HepG2 (cell line): ENCODE measurements at regions not wholly inside any gene's neighbourhood (a gene's known extent, or its start where the extent isn't known, plus 50 kb on each side); places are given as distances from the start of the nearest gene placed in this dataset.

Experiments used
- ATAC-seq: fragments of 200-7000 bp; cut with Tn5 transposase; 3 replicates; pipeline ENCODE4 v1.9.1; 2020; ENCODE audit warnings: mild to moderate bottlenecking, moderate library complexity
- BruUV-seq: library from RNA; stranded (reverse); fragments of 400-500 nt; replicated peaks from 2 replicates; lab custom pipeline; 2021; lab: Mats Ljungman, UMichigan
- CTCF ChIA-PET: fragments of 300-600 bp; formaldehyde crosslinking; extraction: SDS; loops from one replicate; lab custom pipeline; 2021; ENCODE audit warnings: low total read pairs, inconsistent platforms, low intra/inter-chr PET ratio; lab: Yijun Ruan, JAX
- POLR2A ChIA-PET: fragments of 350-600 bp; sonication (Branson Sonifier 250); formaldehyde crosslinking; loops from one replicate; lab custom pipeline; 2020; ENCODE audit warnings: antibody characterized with exemption, inconsistent platforms; lab: Yijun Ruan, JAX
- DNase-seq: peaks from one replicate; pipeline ENCODE4 v3.0.0-alpha.2; 2015; ENCODE audit warnings: low spot score
- FAIRE-seq: peaks from 3 replicates; lab custom pipeline; 2011; peaks lifted over from hg19 to GRCh38; lab: Jason Lieb, UNC
- H2AFZ ChIP-seq: one replicate; pipeline ENCODE4 v1.6.1; 2011; ENCODE audit warnings: low read length, inconsistent platforms
- H3K27ac ChIP-seq: fragments of 300-600 bp; 3 replicates; pipeline ENCODE4 v1.8.0; 2011; ENCODE audit warnings: mixed run types, mild to moderate bottlenecking, mixed read lengths, low read length, inconsistent platforms; ENCODE audit not compliant: insufficient read depth; ENCODE audit errors: extremely low read length
- H3K27me3 ChIP-seq, 2 experiments: fragments of 200-600 bp in 1 of 2; 2 replicates in 1 of 2; 3 replicates in 1 of 2; pipeline versions ENCODE4 v1.6.0 to v1.8.0; 2011; ENCODE audit warnings: low read length in 2 of 2, mild to moderate bottlenecking in 2 of 2, moderate library complexity in 2 of 2, inconsistent platforms in 1 of 2; ENCODE audit not compliant: insufficient read depth in 2 of 2, control insufficient read depth in 1 of 2
- H3K36me3 ChIP-seq, 2 experiments: fragments of 200-600 bp in 1 of 2; replicated peaks in 1 of 2; 2 replicates in 1 of 2; 3 replicates in 1 of 2; pipeline versions ENCODE4 v1.5.1 to v1.8.0; 2011; ENCODE audit warnings: low read length in 2 of 2, inconsistent platforms in 1 of 2; ENCODE audit not compliant: insufficient read depth in 2 of 2, control insufficient read depth in 1 of 2
- H3K4me1 ChIP-seq: 2 replicates; pipeline ENCODE4 v1.5.1; 2012; ENCODE audit warnings: low read length, inconsistent platforms; ENCODE audit not compliant: insufficient read depth
- H3K4me2 ChIP-seq: 2 replicates; pipeline ENCODE4 v1.6.0; 2011; ENCODE audit warnings: low read depth, low read length, inconsistent platforms
- H3K4me3 ChIP-seq, 3 experiments: fragments of 200-600 bp in 1 of 3; sonication (generic), shearing (Covaris generic) in 1 of 3; replicated peaks in 1 of 3; 2 replicates each; pipeline ENCODE4 v1.5.1; 2011 to 2016; ENCODE audit warnings: low read length in 3 of 3, inconsistent platforms in 2 of 3, low read depth in 2 of 3, mild to moderate bottlenecking in 2 of 3, control low read depth in 1 of 3, mixed read lengths in 1 of 3; ENCODE audit not compliant: insufficient read depth in 1 of 3
- H3K79me2 ChIP-seq: one replicate; pipeline ENCODE4 v1.6.1; 2011; ENCODE audit warnings: low read length, inconsistent platforms; ENCODE audit not compliant: insufficient read depth
- H3K9ac ChIP-seq: 2 replicates; pipeline ENCODE4 v1.6.0; 2011; ENCODE audit warnings: mild to moderate bottlenecking, low read depth, low read length, inconsistent platforms; ENCODE audit not compliant: insufficient read depth
- H3K9me3 ChIP-seq: 2 replicates; pipeline ENCODE4 v1.5.1; 2012; ENCODE audit warnings: mild to moderate bottlenecking, low read length
- H4K20me1 ChIP-seq: 2 replicates; pipeline ENCODE4 v1.6.0; 2011; ENCODE audit warnings: inconsistent platforms, mild to moderate bottlenecking, low read length, moderate library complexity; ENCODE audit not compliant: insufficient read depth
- DNMT3B ChIP-seq: conservative IDR thresholded peaks from 2 replicates; pipeline ENCODE4 v1.6.1; 2016; ENCODE audit warnings: missing biosample characterization, control low read depth
- MBD4 ChIP-seq: IDR thresholded peaks from 2 replicates; pipeline ENCODE4 v1.6.1; 2012; ENCODE audit warnings: low read length, inconsistent platforms, borderline replicate concordance
- NR3C1 ChIP-seq: sonication (generic); formaldehyde crosslinking; IDR thresholded peaks from 2 replicates; pipeline ENCODE4 v1.4.0; 2020; ENCODE audit warnings: missing genetic modification reagents
- ZC3H13 ChIP-seq: sonication (generic); formaldehyde crosslinking; IDR thresholded peaks from 2 replicates; pipeline ENCODE4 v1.8.1; 2023; ENCODE audit warnings: mild to moderate bottlenecking, missing genetic modification reagents, moderate library complexity
- ZNF816 ChIP-seq: sonication (generic); formaldehyde crosslinking; IDR thresholded peaks from 2 replicates; pipeline ENCODE4 v1.8.0; 2022; ENCODE audit warnings: missing genetic modification reagents, mild to moderate bottlenecking, borderline replicate concordance
- WGBS: methylation state at CpG from one replicate; pipeline ENCODE4 v1.1.6; 2017; ENCODE audit warnings: low lambda C conversion rate; 5-methylcytosine and 5-hydroxymethylcytosine counted together
- in situ Hi-C: cut with HindIII; loops from 2 replicates; pipeline ENCODE4 v1.10.0; 2017; ENCODE audit warnings: low pct_unique_long_range_greater_than_20kb; ENCODE audit not compliant: extremely low pct_ligation_motif_present
- intact Hi-C: fragments of 100-400 bp; cut with micrococcal nuclease; formaldehyde crosslinking; loops from one replicate; pipeline ENCODE4 v1.10.0; 2022; ENCODE audit not compliant: unreplicated experiment
- TF ChIP-seq, protein P1 (sequence below): sonication (generic); formaldehyde crosslinking; IDR thresholded peaks from 2 replicates; pipeline ENCODE4 v1.5.1; 2020; ENCODE audit warnings: mild to moderate bottlenecking, missing genetic modification reagents
- TF ChIP-seq, protein P2 (sequence below): sonication (generic); formaldehyde crosslinking; IDR thresholded peaks from 2 replicates; pipeline ENCODE4 v1.8.1; 2023; ENCODE audit warnings: mild to moderate bottlenecking, inconsistent platforms, moderate library complexity, missing genetic modification reagents, borderline replicate concordance
- TF ChIP-seq, protein P3 (sequence below): sonication (generic); formaldehyde crosslinking; IDR thresholded peaks from 2 replicates; pipeline ENCODE4 v1.4.0; 2020; ENCODE audit warnings: missing genetic modification reagents, borderline replicate concordance
- TF ChIP-seq, protein P4 (sequence below): sonication (generic); formaldehyde crosslinking; IDR thresholded peaks from 2 replicates; pipeline ENCODE4 v1.8.0; 2023; ENCODE audit warnings: mild to moderate bottlenecking, missing genetic modification reagents
- TF ChIP-seq, protein P5 (sequence below): sonication (generic); formaldehyde crosslinking; conservative IDR thresholded peaks from 2 replicates; pipeline ENCODE4 v1.4.0; 2020; ENCODE audit warnings: missing genetic modification reagents
- TF ChIP-seq, protein P6 (sequence below): sonication (generic); formaldehyde crosslinking; IDR thresholded peaks from 2 replicates; pipeline ENCODE4 v1.8.0; 2022; ENCODE audit warnings: mild to moderate bottlenecking, missing genetic modification reagents
- TF ChIP-seq, protein P7 (sequence below): sonication (generic); formaldehyde crosslinking; IDR thresholded peaks from 2 replicates; pipeline ENCODE4 v1.8.1; 2023; ENCODE audit warnings: mild to moderate bottlenecking, missing genetic modification reagents

DNA sequence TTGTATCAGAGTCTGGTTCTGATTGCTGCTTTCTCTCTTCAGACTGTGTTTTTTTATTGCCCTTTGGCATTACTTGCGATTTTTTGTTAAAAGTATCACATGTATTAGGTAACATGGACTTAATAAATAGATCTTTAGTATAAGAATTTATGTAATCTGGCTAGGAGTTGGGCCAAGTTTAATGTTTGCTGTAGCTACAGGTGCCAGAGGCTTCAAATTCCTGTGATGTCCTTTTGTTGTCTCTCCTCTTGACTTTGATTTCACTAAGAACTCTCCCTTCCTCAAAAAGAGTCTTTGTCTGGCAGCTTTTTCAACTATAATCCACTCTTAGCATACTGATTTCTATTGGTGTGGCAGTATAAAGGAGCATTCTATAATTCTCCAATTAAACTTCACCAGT, 313.1 kb downstream of the DTWD2 start:
- FAIRE-seq: no peak
- ATAC-seq: no peak
- no peak overlapping the region for H3K9ac ChIP-seq
- TF ChIP-seq ZNF816: no peak
- no peak for TF ChIP-seq ZC3H13 (CRISPR knock-in tag)
- TF ChIP-seq, protein P1, sequence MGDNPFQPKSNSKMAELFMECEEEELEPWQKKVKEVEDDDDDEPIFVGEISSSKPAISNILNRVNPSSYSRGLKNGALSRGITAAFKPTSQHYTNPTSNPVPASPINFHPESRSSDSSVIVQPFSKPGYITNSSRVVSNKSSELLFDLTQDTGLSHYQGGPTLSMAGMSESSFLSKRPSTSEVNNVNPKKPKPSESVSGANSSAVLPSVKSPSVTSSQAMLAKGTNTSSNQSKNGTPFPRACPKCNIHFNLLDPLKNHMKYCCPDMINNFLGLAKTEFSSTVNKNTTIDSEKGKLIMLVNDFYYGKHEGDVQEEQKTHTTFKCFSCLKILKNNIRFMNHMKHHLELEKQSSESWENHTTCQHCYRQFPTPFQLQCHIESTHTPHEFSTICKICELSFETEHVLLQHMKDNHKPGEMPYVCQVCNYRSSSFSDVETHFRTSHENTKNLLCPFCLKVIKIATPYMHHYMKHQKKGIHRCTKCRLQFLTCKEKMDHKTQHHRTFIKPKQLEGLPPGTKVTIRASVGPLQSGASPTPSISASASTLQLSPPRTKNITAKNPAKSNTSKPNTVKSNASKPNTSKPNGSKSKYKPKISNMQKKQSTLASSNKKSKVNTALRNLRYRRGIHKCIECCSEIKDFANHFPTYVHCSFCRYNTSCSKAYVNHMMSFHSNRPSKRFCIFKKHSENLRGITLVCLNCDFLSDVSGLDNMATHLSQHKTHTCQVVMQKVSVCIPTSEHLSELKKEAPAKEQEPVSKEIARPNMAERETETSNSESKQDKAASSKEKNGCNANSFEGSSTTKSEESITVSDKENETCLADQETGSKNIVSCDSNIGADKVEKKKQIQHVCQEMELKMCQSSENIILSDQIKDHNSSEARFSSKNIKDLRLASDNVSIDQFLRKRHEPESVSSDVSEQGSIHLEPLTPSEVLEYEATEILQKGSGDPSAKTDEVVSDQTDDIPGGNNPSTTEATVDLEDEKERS (CRISPR knock-in tag): no peak
- no peak for TF ChIP-seq MBD4
- TF ChIP-seq, protein P2, sequence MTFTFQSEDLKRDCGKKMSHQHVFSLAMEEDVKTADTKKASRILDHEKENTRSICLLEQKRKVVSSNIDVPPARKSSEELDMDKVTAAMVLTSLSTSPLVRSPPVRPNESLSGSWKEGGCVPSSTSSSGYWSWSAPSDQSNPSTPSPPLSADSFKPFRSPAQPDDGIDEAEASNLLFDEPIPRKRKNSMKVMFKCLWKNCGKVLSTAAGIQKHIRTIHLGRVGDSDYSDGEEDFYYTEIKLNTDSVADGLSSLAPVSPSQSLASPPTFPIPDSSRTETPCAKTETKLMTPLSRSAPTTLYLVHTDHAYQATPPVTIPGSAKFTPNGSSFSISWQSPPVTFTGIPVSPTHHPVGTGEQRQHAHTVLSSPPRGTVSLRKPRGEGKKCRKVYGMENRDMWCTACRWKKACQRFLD (CRISPR knock-in tag): no peak
- no peak for TF ChIP-seq NR3C1 (CRISPR knock-in tag)
- TF ChIP-seq DNMT3B: no peak
- TF ChIP-seq, protein P3, sequence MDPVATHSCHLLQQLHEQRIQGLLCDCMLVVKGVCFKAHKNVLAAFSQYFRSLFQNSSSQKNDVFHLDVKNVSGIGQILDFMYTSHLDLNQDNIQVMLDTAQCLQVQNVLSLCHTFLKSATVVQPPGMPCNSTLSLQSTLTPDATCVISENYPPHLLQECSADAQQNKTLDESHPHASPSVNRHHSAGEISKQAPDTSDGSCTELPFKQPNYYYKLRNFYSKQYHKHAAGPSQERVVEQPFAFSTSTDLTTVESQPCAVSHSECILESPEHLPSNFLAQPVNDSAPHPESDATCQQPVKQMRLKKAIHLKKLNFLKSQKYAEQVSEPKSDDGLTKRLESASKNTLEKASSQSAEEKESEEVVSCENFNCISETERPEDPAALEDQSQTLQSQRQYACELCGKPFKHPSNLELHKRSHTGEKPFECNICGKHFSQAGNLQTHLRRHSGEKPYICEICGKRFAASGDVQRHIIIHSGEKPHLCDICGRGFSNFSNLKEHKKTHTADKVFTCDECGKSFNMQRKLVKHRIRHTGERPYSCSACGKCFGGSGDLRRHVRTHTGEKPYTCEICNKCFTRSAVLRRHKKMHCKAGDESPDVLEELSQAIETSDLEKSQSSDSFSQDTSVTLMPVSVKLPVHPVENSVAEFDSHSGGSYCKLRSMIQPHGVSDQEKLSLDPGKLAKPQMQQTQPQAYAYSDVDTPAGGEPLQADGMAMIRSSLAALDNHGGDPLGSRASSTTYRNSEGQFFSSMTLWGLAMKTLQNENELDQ (CRISPR knock-in tag): no peak
- TF ChIP-seq, protein P4, sequence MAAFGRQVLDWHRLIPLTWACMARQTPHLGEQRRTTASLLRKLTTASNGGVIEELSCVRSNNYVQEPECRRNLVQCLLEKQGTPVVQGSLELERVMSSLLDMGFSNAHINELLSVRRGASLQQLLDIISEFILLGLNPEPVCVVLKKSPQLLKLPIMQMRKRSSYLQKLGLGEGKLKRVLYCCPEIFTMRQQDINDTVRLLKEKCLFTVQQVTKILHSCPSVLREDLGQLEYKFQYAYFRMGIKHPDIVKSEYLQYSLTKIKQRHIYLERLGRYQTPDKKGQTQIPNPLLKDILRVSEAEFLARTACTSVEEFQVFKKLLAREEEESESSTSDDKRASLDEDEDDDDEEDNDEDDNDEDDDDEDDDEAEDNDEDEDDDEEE (CRISPR knock-in tag): no peak
- TF ChIP-seq, protein P5, sequence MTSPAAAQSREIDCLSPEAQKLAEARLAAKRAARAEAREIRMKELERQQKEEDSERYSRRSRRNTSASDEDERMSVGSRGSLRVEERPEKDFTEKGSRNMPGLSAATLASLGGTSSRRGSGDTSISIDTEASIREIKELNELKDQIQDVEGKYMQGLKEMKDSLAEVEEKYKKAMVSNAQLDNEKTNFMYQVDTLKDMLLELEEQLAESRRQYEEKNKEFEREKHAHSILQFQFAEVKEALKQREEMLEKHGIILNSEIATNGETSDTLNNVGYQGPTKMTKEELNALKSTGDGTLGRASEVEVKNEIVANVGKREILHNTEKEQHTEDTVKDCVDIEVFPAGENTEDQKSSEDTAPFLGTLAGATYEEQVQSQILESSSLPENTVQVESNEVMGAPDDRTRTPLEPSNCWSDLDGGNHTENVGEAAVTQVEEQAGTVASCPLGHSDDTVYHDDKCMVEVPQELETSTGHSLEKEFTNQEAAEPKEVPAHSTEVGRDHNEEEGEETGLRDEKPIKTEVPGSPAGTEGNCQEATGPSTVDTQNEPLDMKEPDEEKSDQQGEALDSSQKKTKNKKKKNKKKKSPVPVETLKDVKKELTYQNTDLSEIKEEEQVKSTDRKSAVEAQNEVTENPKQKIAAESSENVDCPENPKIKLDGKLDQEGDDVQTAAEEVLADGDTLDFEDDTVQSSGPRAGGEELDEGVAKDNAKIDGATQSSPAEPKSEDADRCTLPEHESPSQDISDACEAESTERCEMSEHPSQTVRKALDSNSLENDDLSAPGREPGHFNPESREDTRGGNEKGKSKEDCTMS (CRISPR knock-in tag): no peak
- TF ChIP-seq, protein P6, sequence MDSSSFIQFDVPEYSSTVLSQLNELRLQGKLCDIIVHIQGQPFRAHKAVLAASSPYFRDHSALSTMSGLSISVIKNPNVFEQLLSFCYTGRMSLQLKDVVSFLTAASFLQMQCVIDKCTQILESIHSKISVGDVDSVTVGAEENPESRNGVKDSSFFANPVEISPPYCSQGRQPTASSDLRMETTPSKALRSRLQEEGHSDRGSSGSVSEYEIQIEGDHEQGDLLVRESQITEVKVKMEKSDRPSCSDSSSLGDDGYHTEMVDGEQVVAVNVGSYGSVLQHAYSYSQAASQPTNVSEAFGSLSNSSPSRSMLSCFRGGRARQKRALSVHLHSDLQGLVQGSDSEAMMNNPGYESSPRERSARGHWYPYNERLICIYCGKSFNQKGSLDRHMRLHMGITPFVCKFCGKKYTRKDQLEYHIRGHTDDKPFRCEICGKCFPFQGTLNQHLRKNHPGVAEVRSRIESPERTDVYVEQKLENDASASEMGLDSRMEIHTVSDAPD (CRISPR knock-in tag): no peak
- TF ChIP-seq, protein P7, sequence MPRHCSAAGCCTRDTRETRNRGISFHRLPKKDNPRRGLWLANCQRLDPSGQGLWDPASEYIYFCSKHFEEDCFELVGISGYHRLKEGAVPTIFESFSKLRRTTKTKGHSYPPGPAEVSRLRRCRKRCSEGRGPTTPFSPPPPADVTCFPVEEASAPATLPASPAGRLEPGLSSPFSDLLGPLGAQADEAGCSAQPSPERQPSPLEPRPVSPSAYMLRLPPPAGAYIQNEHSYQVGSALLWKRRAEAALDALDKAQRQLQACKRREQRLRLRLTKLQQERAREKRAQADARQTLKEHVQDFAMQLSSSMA: no peak

More for the DNA sequence above, 313.1 kb downstream of the DTWD2 start:
- intact Hi-C loops (no loop called here), in situ Hi-C loops (no loop called here)
- no peak overlapping the region for H3K4me2 ChIP-seq
- no TSS peak for BruUV-seq
- H4K20me1 ChIP-seq: no peaks in the 10 kb centered on the region
- no peaks in the 10 kb centered on the region for H3K9me3 ChIP-seq
- no peak for DNase-seq
- no peak overlapping the region for H2AFZ ChIP-seq
- no peaks in the 10 kb centered on the region for H3K79me2 ChIP-seq
- WGBS: 0% methylated on average over 1 of the region's 1 CpG
- H3K36me3 ChIP-seq: no peaks in the 10 kb centered on the region
- H3K27me3 ChIP-seq: no peaks in the 10 kb centered on the region
- H3K4me3 ChIP-seq: no peak overlapping the region
- ChIA-PET CTCF (no interaction called here), POLR2A (no interaction called here)
- H3K27ac ChIP-seq: no peak overlapping the region
- no peaks in the 10 kb centered on the region for H3K4me1 ChIP-seq
